NT2/D1 (cell line): ENCODE measurements at regions not wholly inside any gene's neighbourhood (a gene's known extent, or its start where the extent isn't known, plus 50 kb on each side); places are given as distances from the start of the nearest gene placed in this dataset.

ENCODE experiments used
- DNase-seq: peaks from one replicate; pipeline ENCODE4 v3.0.0-alpha.2; 2011; ENCODE audit warnings: low read depth, low spot score
- H3K27me3 ChIP-seq: 2 replicates; pipeline ENCODE4 v1.6.0; 2011; ENCODE audit warnings: mild to moderate bottlenecking; ENCODE audit not compliant: insufficient read length, insufficient read depth
- H3K36me3 ChIP-seq: 2 replicates; pipeline ENCODE4 v1.6.1; 2011; ENCODE audit warnings: mild to moderate bottlenecking, low read length, mixed read lengths; ENCODE audit not compliant: insufficient read depth, insufficient read length
- H3K4me1 ChIP-seq: 2 replicates; pipeline ENCODE4 v1.5.1; 2011; ENCODE audit not compliant: insufficient read depth, insufficient read length
- H3K4me3 ChIP-seq: 2 replicates; pipeline ENCODE4 v1.5.1; 2011; ENCODE audit warnings: low read depth; ENCODE audit not compliant: insufficient read length
- H3K9ac ChIP-seq: 2 replicates; pipeline ENCODE4 v1.6.0; 2011; ENCODE audit warnings: low read depth; ENCODE audit not compliant: insufficient read length
- H3K9me3 ChIP-seq: 2 replicates; pipeline ENCODE4 v1.5.1; 2011; ENCODE audit warnings: mild to moderate bottlenecking, low read length; ENCODE audit not compliant: insufficient read depth
- SUZ12 ChIP-seq: IDR thresholded peaks from 2 replicates; pipeline ENCODE4 v1.6.1; 2011; ENCODE audit not compliant: insufficient read length, insufficient read depth; ENCODE audit errors: extremely low read depth
- YY1 ChIP-seq: IDR thresholded peaks from 2 replicates; pipeline ENCODE4 v1.6.1; 2011; ENCODE audit not compliant: insufficient read length, insufficient read depth
- ZNF274 ChIP-seq: IDR thresholded peaks from 2 replicates; pipeline ENCODE4 v1.6.1; 2011; ENCODE audit warnings: mild to moderate bottlenecking, low read depth, low read length

GRCh38 chr1:18013216-18013615, 94.4 kb upstream of the IGSF21 start:
- H3K9me3 ChIP-seq: no peaks in the 10 kb centered on the region
- H3K4me1 ChIP-seq: peaks cover under 1% of the 10 kb centered on the region
- H3K36me3 ChIP-seq: no peaks in the 10 kb centered on the region
- H3K9ac ChIP-seq: no peak overlapping the region
- TF ChIP-seq SUZ12: no peak
- no peak for TF ChIP-seq ZNF274
- H3K27me3 ChIP-seq: no peaks in the 10 kb centered on the region
- no peak for DNase-seq
- no peak overlapping the region for H3K4me3 ChIP-seq

DNA sequence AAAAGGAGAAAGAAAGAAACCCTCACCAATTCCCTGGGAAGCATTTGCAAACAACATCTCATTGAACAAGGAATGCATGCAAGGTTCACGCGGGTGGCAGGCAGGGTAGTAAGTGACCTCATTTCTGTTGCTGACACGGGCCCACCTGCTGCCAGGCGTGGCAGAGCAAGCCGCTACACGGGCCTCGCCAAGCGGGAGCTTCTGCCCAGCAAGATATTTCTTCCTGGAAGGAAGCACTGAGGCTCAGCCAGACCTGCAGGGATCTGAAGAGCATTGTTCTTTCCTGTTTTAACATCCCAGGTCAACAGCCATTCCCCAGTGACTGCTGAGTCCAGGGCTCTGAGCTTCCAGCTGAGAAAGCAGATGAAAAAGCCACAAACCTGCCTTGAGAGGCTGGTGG, 91.9 kb upstream of the IGSF21 start:
- Histone ChIP-seq H3K27me3 (peaks cover 4% of the 10 kb centered on the region), H3K4me1 (peaks cover 7% of the 10 kb centered on the region), H3K36me3 (no peaks in the 10 kb centered on the region), H3K9me3 (no peaks in the 10 kb centered on the region), H3K4me3 (no peak overlapping the region), H3K9ac (no peak overlapping the region)
- no peak for DNase-seq
- TF ChIP-seq YY1: no peak
- TF ChIP-seq ZNF274: no peak
- no peak for TF ChIP-seq SUZ12

GRCh38 chr1:18018366-18018765, 89.2 kb upstream of the IGSF21 start:
- TF ChIP-seq YY1: no peak
- TF ChIP-seq SUZ12: no peak
- no peak for TF ChIP-seq ZNF274
- DNase-seq: no peak
- Histone ChIP-seq H3K36me3 (no peaks in the 10 kb centered on the region), H3K27me3 (peaks cover 7% of the 10 kb centered on the region), H3K9ac (no peak overlapping the region), H3K4me1 (peaks cover 7% of the 10 kb centered on the region), H3K9me3 (no peaks in the 10 kb centered on the region), H3K4me3 (no peak overlapping the region)

DNA sequence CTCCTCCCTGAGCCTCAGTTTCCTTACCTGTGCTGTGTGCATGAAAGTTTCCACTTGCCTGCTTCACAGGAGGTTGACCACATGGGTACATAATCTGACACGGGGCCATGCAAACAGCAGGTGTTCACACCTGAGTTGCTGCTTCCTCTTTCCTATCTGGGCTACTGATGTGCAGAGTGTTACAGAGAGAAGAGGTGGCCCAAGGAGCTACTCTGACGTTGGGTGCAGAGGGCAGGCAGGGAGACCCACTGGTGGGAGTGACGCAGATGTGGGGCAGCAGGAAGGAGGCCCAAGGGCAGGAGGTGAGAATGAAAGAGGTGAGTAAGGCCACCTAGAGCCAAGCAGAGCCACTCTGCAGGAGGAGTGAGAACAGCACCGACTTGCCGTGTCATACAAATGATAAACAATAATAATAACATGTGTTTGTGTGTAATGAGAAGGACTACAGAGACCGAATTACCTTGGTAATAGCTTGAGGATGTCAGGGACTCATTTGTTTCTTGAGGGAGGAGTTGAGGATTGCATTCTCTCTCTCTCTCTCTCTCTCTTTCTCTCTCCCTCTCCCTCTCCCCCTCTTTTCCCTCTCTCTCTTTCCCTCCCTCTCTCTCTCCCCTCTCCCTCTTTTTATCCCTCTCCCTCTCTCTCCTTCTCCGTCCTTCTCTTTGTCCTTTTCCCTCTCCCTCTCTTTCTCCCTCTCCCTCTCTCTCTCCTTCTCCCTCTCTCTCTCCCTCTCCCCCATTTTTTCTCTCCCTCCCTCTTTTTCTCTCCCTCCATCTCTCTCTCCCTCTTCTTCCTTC, 87.4 kb upstream of the IGSF21 start:
- Histone ChIP-seq H3K9ac (no peak overlapping the region), H3K36me3 (no peaks in the 10 kb centered on the region), H3K4me3 (no peak overlapping the region), H3K4me1 (peaks cover 7% of the 10 kb centered on the region), H3K27me3 (peaks cover 7% of the 10 kb centered on the region), H3K9me3 (no peaks in the 10 kb centered on the region)
- no peak for DNase-seq
- TF ChIP-seq YY1 (no peak), ZNF274 (no peak)

DNA sequence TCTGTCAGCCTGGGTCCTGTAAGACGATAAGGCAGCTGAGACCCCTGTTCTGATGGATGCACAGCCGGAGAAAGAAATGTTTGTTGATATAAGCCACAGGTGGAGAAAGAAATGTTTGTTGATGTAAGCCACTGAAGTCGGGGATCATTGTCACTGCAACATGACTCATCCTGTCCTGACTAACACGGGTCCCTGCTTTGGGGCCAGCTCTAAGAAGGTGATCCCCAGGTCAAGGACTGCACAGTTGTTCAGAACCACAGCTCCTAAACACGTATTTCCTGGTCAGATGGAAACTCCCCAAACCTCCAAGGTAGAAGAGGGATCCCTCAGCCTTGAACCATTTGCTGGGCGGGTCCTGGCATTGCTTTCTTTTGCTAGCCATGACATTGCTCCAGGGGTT, 86.4 kb upstream of the IGSF21 start:
- Histone ChIP-seq H3K4me1 (peaks cover 7% of the 10 kb centered on the region), H3K4me3 (no peak overlapping the region), H3K36me3 (no peaks in the 10 kb centered on the region), H3K9me3 (no peaks in the 10 kb centered on the region), H3K9ac (no peak overlapping the region), H3K27me3 (peaks cover 7% of the 10 kb centered on the region)
- DNase-seq: no peak
- TF ChIP-seq ZNF274: no peak
- TF ChIP-seq YY1: no peak
- no peak for TF ChIP-seq SUZ12

GRCh38 chr1:18032172-18032859, 75.3 kb upstream of the IGSF21 start:
- H3K9me3 ChIP-seq: no peaks in the 10 kb centered on the region
- H3K4me1 ChIP-seq: no peaks in the 10 kb centered on the region
- no peak for DNase-seq
- no peak overlapping the region for H3K4me3 ChIP-seq
- H3K36me3 ChIP-seq: no peaks in the 10 kb centered on the region
- TF ChIP-seq ZNF274 (no peak), SUZ12 (no peak), YY1 (no peak)
- H3K9ac ChIP-seq: no peak overlapping the region
- H3K27me3 ChIP-seq: no peaks in the 10 kb centered on the region

GRCh38 chr1:18035145-18035544, 72.5 kb upstream of the IGSF21 start:
- H3K9me3 ChIP-seq: no peaks in the 10 kb centered on the region
- H3K9ac ChIP-seq: no peak overlapping the region
- no peaks in the 10 kb centered on the region for H3K27me3 ChIP-seq
- no peaks in the 10 kb centered on the region for H3K36me3 ChIP-seq
- no peak for DNase-seq
- TF ChIP-seq ZNF274 (no peak), YY1 (no peak), SUZ12 (no peak)
- no peaks in the 10 kb centered on the region for H3K4me1 ChIP-seq
- H3K4me3 ChIP-seq: no peak overlapping the region
